ENCODE measurements at regions not wholly inside any gene's neighbourhood (a gene's known extent, or its start where the extent isn't known, plus 50 kb on each side); places are given as distances from the start of the nearest gene placed in this dataset.

DNA sequence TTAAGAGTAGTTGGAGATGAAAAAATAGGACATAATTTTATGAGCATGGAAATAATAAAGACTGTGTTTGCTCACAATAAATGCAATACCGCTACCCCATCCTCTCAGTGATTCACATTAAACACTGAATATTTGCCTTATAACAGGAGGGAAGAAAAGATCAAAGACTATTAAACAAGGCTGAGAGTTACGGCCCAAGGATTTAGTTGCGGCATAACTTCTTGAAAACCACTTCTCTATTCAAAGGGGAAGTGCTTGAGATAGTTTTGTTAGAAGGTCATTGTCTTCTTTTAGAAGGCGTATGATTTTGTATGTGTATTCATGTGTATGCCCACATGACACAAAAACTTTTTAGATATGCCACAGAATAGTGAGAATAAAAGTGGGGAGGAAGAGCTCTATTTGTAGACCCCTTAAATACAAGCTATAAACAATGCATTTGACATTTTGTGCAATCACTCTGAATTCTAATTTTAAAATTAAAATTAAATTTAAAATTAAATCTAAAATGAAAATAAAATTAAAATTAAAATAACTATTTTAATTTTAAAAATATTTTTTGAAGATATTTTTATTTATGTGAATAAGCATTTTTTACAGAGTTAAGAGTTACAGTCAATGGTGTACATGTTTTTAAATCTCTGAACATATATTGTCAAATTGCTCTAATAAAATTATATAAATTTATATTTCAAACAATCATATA is 986.6 kb upstream of the ADAMTS5 start:
- TF ChIP-seq EZH2 (IDR thresholded peaks at IDR 0.05; ENCODE audit: insufficient read depth, poor library complexity, severe bottlenecking): no peak
- TF ChIP-seq EZH2phosphoT487 (IDR thresholded peaks at IDR 0.05; ENCODE audit: insufficient read depth, low read depth): no peak

All from GM23248 (cell line).